HepG2 (cell line): ENCODE measurements at regions not wholly inside any gene's neighbourhood (a gene's known extent, or its start where the extent isn't known, plus 50 kb on each side); places are given as distances from the start of the nearest gene placed in this dataset.

Source experiments
- ATAC-seq: fragments of 200-7000 bp; cut with Tn5 transposase; 3 replicates; pipeline ENCODE4 v1.9.1; 2020; ENCODE audit warnings: mild to moderate bottlenecking, moderate library complexity
- BruUV-seq: library from RNA; stranded (reverse); fragments of 400-500 nt; replicated peaks from 2 replicates; lab custom pipeline; 2021; lab: Mats Ljungman, UMichigan
- CTCF ChIA-PET: fragments of 300-600 bp; formaldehyde crosslinking; extraction: SDS; loops from one replicate; lab custom pipeline; 2021; ENCODE audit warnings: low total read pairs, inconsistent platforms, low intra/inter-chr PET ratio; lab: Yijun Ruan, JAX
- POLR2A ChIA-PET: fragments of 350-600 bp; sonication (Branson Sonifier 250); formaldehyde crosslinking; loops from one replicate; lab custom pipeline; 2020; ENCODE audit warnings: antibody characterized with exemption, inconsistent platforms; lab: Yijun Ruan, JAX
- DNase-seq: peaks from one replicate; pipeline ENCODE4 v3.0.0-alpha.2; 2015; ENCODE audit warnings: low spot score
- FAIRE-seq: peaks from 3 replicates; lab custom pipeline; 2011; peaks lifted over from hg19 to GRCh38; lab: Jason Lieb, UNC
- H2AFZ ChIP-seq: one replicate; pipeline ENCODE4 v1.6.1; 2011; ENCODE audit warnings: low read length, inconsistent platforms
- H3K27ac ChIP-seq: fragments of 300-600 bp; 3 replicates; pipeline ENCODE4 v1.8.0; 2011; ENCODE audit warnings: mixed run types, mild to moderate bottlenecking, mixed read lengths, low read length, inconsistent platforms; ENCODE audit not compliant: insufficient read depth; ENCODE audit errors: extremely low read length
- H3K27me3 ChIP-seq, 2 experiments: fragments of 200-600 bp in 1 of 2; 2 replicates in 1 of 2; 3 replicates in 1 of 2; pipeline versions ENCODE4 v1.6.0 to v1.8.0; 2011; ENCODE audit warnings: low read length in 2 of 2, mild to moderate bottlenecking in 2 of 2, moderate library complexity in 2 of 2, inconsistent platforms in 1 of 2; ENCODE audit not compliant: insufficient read depth in 2 of 2, control insufficient read depth in 1 of 2
- H3K36me3 ChIP-seq, 2 experiments: fragments of 200-600 bp in 1 of 2; replicated peaks in 1 of 2; 2 replicates in 1 of 2; 3 replicates in 1 of 2; pipeline versions ENCODE4 v1.5.1 to v1.8.0; 2011; ENCODE audit warnings: low read length in 2 of 2, inconsistent platforms in 1 of 2; ENCODE audit not compliant: insufficient read depth in 2 of 2, control insufficient read depth in 1 of 2
- H3K4me1 ChIP-seq: 2 replicates; pipeline ENCODE4 v1.5.1; 2012; ENCODE audit warnings: low read length, inconsistent platforms; ENCODE audit not compliant: insufficient read depth
- H3K4me2 ChIP-seq: 2 replicates; pipeline ENCODE4 v1.6.0; 2011; ENCODE audit warnings: low read depth, low read length, inconsistent platforms
- H3K4me3 ChIP-seq, 3 experiments: fragments of 200-600 bp in 1 of 3; sonication (generic), shearing (Covaris generic) in 1 of 3; replicated peaks in 1 of 3; 2 replicates each; pipeline ENCODE4 v1.5.1; 2011 to 2016; ENCODE audit warnings: low read length in 3 of 3, inconsistent platforms in 2 of 3, low read depth in 2 of 3, mild to moderate bottlenecking in 2 of 3, control low read depth in 1 of 3, mixed read lengths in 1 of 3; ENCODE audit not compliant: insufficient read depth in 1 of 3
- H3K79me2 ChIP-seq: one replicate; pipeline ENCODE4 v1.6.1; 2011; ENCODE audit warnings: low read length, inconsistent platforms; ENCODE audit not compliant: insufficient read depth
- H3K9ac ChIP-seq: 2 replicates; pipeline ENCODE4 v1.6.0; 2011; ENCODE audit warnings: mild to moderate bottlenecking, low read depth, low read length, inconsistent platforms; ENCODE audit not compliant: insufficient read depth
- H3K9me3 ChIP-seq: 2 replicates; pipeline ENCODE4 v1.5.1; 2012; ENCODE audit warnings: mild to moderate bottlenecking, low read length
- H4K20me1 ChIP-seq: 2 replicates; pipeline ENCODE4 v1.6.0; 2011; ENCODE audit warnings: inconsistent platforms, mild to moderate bottlenecking, low read length, moderate library complexity; ENCODE audit not compliant: insufficient read depth
- CC2D1A ChIP-seq: sonication (generic); formaldehyde crosslinking; IDR thresholded peaks from 2 replicates; pipeline ENCODE4 v1.8.1; 2023; ENCODE audit warnings: mild to moderate bottlenecking, missing genetic modification reagents
- KLF15 ChIP-seq: sonication (generic); formaldehyde crosslinking; IDR thresholded peaks from 2 replicates; pipeline ENCODE4 v1.8.1; 2023; ENCODE audit warnings: borderline replicate concordance, mild to moderate bottlenecking, inconsistent platforms, missing genetic modification reagents, mixed read lengths
- MEIS2 ChIP-seq: sonication (generic); formaldehyde crosslinking; IDR thresholded peaks from 2 replicates; pipeline ENCODE4 v1.9.0; 2021; ENCODE audit warnings: mild to moderate bottlenecking, missing genetic modification reagents
- NAIF1 ChIP-seq: sonication (generic); formaldehyde crosslinking; IDR thresholded peaks from 2 replicates; pipeline ENCODE4 v1.5.0; 2020; ENCODE audit warnings: mild to moderate bottlenecking, missing genetic modification reagents, borderline replicate concordance
- TAF1 ChIP-seq: sonication (generic); formaldehyde crosslinking; IDR thresholded peaks from 2 replicates; pipeline ENCODE4 v1.4.0; 2020; ENCODE audit warnings: missing genetic modification reagents
- TBX2 ChIP-seq: sonication (generic); formaldehyde crosslinking; IDR thresholded peaks from 2 replicates; pipeline ENCODE4 v1.5.0; 2020; ENCODE audit warnings: missing genetic modification reagents, mild to moderate bottlenecking, borderline replicate concordance
- TCF7 ChIP-seq: sonication (generic); IDR thresholded peaks from 2 replicates; pipeline ENCODE4 v1.6.1; 2016; ENCODE audit warnings: antibody characterized with exemption, low read depth
- ZFX ChIP-seq: sonication (generic); formaldehyde crosslinking; IDR thresholded peaks from 2 replicates; pipeline ENCODE4 v1.4.0; 2020; ENCODE audit warnings: mild to moderate bottlenecking, low read depth, missing genetic modification reagents, moderate library complexity
- ZNF563 ChIP-seq: sonication (generic); formaldehyde crosslinking; IDR thresholded peaks from 2 replicates; pipeline ENCODE4 v1.8.0; 2022; ENCODE audit warnings: mild to moderate bottlenecking, moderate library complexity, missing genetic modification reagents
- ZNF749 ChIP-seq: sonication (generic); formaldehyde crosslinking; IDR thresholded peaks from 2 replicates; pipeline ENCODE4 v1.8.0; 2022; ENCODE audit warnings: mild to moderate bottlenecking, missing genetic modification reagents, moderate library complexity, borderline replicate concordance
- ZNF782 ChIP-seq: sonication (generic); formaldehyde crosslinking; IDR thresholded peaks from 2 replicates; pipeline ENCODE4 v1.4.0; 2020; ENCODE audit warnings: missing genetic modification reagents, mild to moderate bottlenecking, borderline replicate concordance
- WGBS: methylation state at CpG from one replicate; pipeline ENCODE4 v1.1.6; 2017; ENCODE audit warnings: low lambda C conversion rate; 5-methylcytosine and 5-hydroxymethylcytosine counted together
- in situ Hi-C: cut with HindIII; loops from 2 replicates; pipeline ENCODE4 v1.10.0; 2017; ENCODE audit warnings: low pct_unique_long_range_greater_than_20kb; ENCODE audit not compliant: extremely low pct_ligation_motif_present
- intact Hi-C: fragments of 100-400 bp; cut with micrococcal nuclease; formaldehyde crosslinking; loops from one replicate; pipeline ENCODE4 v1.10.0; 2022; ENCODE audit not compliant: unreplicated experiment
- TF ChIP-seq, protein P1 (sequence below): sonication (generic); formaldehyde crosslinking; IDR thresholded peaks from 2 replicates; pipeline ENCODE4 v1.5.1; 2020; ENCODE audit warnings: missing genetic modification reagents, mild to moderate bottlenecking, borderline replicate concordance
- TF ChIP-seq, protein P2 (sequence below): sonication (generic); formaldehyde crosslinking; IDR thresholded peaks from 2 replicates; pipeline ENCODE4 v1.9.0; 2021; ENCODE audit warnings: missing genetic modification reagents, borderline replicate concordance

DNA sequence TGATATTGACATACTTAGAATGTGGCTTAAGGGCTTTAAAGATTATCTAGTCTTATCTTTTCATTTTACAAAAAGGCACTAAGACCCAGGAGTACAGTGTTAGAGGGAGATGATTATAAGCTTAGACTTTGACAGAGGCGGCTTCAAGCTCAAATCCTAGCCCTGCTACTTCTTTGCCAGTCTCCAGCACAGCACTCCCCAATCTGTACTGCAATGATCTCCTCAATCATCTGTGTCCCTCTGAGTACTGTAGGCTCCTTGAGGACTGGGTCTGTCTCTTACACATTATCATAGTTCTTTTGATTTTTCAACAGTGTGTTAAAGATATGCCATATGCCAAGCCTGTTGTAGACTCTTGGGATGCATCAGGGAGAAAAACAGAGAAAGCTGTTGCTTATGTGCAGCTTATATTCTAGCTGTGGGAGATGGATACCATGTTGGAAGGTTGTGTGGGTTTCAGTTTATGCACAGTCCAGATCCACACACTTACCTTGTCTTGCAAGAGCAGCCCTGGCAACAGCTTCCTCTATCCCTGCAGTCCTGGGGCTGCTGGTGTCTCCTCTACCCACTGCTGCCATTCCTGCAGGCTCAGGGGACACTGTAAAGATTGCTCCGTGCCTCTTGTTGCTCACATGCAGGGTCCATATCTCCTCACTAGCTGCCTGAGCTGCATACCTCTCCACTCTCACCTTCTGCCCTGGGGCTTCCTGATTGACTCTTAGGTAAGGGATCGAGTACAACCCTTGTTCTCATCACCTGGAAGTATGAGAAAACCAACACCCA, 103.9 kb upstream of the TSPAN2 start:
- FAIRE-seq, result no peak

More for the DNA sequence above, 103.9 kb upstream of the TSPAN2 start:
- no peaks in the 10 kb centered on the region for H3K36me3 ChIP-seq
- POLR2A ChIA-PET, result no interaction called here
- intact Hi-C loops, result no loop called here
- H3K4me1 ChIP-seq, result no peaks in the 10 kb centered on the region
- TF ChIP-seq, protein P1, sequence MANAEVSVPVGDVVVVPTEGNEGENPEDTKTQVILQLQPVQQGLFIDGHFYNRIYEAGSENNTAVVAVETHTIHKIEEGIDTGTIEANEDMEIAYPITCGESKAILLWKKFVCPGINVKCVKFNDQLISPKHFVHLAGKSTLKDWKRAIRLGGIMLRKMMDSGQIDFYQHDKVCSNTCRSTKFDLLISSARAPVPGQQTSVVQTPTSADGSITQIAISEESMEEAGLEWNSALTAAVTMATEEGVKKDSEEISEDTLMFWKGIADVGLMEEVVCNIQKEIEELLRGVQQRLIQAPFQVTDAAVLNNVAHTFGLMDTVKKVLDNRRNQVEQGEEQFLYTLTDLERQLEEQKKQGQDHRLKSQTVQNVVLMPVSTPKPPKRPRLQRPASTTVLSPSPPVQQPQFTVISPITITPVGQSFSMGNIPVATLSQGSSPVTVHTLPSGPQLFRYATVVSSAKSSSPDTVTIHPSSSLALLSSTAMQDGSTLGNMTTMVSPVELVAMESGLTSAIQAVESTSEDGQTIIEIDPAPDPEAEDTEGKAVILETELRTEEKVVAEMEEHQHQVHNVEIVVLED, result no peak
- TF ChIP-seq TAF1 (CRISPR knock-in tag) (no peak), KLF15 (CRISPR knock-in tag) (no peak), TBX2 (CRISPR knock-in tag) (no peak), ZFX (CRISPR knock-in tag) (no peak), NAIF1 (no peak), TCF7 (no peak), ZNF563 (no peak), MEIS2 (CRISPR knock-in tag) (no peak), ZNF749 (CRISPR knock-in tag) (no peak), CC2D1A (CRISPR knock-in tag) (no peak), ZNF782 (no peak)
- TF ChIP-seq, protein P2, sequence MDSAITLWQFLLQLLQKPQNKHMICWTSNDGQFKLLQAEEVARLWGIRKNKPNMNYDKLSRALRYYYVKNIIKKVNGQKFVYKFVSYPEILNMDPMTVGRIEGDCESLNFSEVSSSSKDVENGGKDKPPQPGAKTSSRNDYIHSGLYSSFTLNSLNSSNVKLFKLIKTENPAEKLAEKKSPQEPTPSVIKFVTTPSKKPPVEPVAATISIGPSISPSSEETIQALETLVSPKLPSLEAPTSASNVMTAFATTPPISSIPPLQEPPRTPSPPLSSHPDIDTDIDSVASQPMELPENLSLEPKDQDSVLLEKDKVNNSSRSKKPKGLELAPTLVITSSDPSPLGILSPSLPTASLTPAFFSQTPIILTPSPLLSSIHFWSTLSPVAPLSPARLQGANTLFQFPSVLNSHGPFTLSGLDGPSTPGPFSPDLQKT, result no peak
- TF ChIP-seq, all 625 proteins: peak for 0
- BruUV-seq, result no TSS peak
- no peaks in the 10 kb centered on the region for H3K27me3 ChIP-seq
- CTCF ChIA-PET, result no interaction called here
- H3K79me2 ChIP-seq, result no peaks in the 10 kb centered on the region
- no peak overlapping the region for H3K9ac ChIP-seq
- no peak overlapping the region for H3K27ac ChIP-seq
- H3K9me3 ChIP-seq, result no peaks in the 10 kb centered on the region
- ATAC-seq (no peak), DNase-seq (no peak)
- no peak overlapping the region for H3K4me2 ChIP-seq
- no peak overlapping the region for H3K4me3 ChIP-seq
- 5% methylated on average over 2 of the region's 3 CpGs for WGBS
- H2AFZ ChIP-seq, result no peak overlapping the region
- no peaks in the 10 kb centered on the region for H4K20me1 ChIP-seq
- in situ Hi-C loops, result no loop called here
